H9 (cell line): ENCODE measurements at regions not wholly inside any gene's neighbourhood (a gene's known extent, or its start where the extent isn't known, plus 50 kb on each side); places are given as distances from the start of the nearest gene placed in this dataset.

ENCODE experiments used
- DNase-seq: peaks from one replicate; pipeline ENCODE4 v3.0.0-alpha.2; 2017
- H2AFZ ChIP-seq: one replicate; pipeline ENCODE4 v1.6.1; 2013; ENCODE audit warnings: mild to moderate bottlenecking, low read length, control low read depth, moderate library complexity
- H2AK5ac ChIP-seq: 2 replicates; pipeline ENCODE4 v1.6.1; 2013; ENCODE audit warnings: low read length, control low read depth, mixed read lengths; ENCODE audit not compliant: insufficient read length
- H2BK120ac ChIP-seq: one replicate; pipeline ENCODE4 v1.6.1; 2013; ENCODE audit warnings: low read depth, mild to moderate bottlenecking, low read length, control low read depth, inconsistent platforms; ENCODE audit not compliant: poor library complexity, severe bottlenecking
- H2BK12ac ChIP-seq: 2 replicates; pipeline ENCODE4 v1.6.1; 2013; ENCODE audit warnings: low read length, control low read depth, mixed read lengths, low read depth; ENCODE audit not compliant: insufficient read length
- H2BK15ac ChIP-seq: 2 replicates; pipeline ENCODE4 v1.6.1; 2013; ENCODE audit warnings: low read depth, low read length, control low read depth
- H2BK20ac ChIP-seq: one replicate; pipeline ENCODE4 v1.6.1; 2013; ENCODE audit warnings: low read depth, mild to moderate bottlenecking, low read length, control low read depth, inconsistent platforms; ENCODE audit not compliant: poor library complexity, severe bottlenecking
- H2BK5ac ChIP-seq: 2 replicates; pipeline ENCODE4 v1.6.1; 2013; ENCODE audit warnings: low read length, control low read depth, mixed read lengths; ENCODE audit not compliant: insufficient read length
- H3K14ac ChIP-seq: 2 replicates; pipeline ENCODE4 v1.6.1; 2013; ENCODE audit warnings: low read length, control low read depth; ENCODE audit not compliant: insufficient read depth
- H3K18ac ChIP-seq: 2 replicates; pipeline ENCODE4 v1.6.1; 2013; ENCODE audit warnings: low read depth, mild to moderate bottlenecking, mixed read lengths, low read length, control low read depth; ENCODE audit not compliant: insufficient read length
- H3K23ac ChIP-seq: 2 replicates; pipeline ENCODE4 v1.6.1; 2013; ENCODE audit warnings: low read length, control low read depth, mixed read lengths, low read depth; ENCODE audit not compliant: insufficient read length
- H3K23me2 ChIP-seq: 2 replicates; pipeline ENCODE4 v1.6.1; 2013; ENCODE audit warnings: low read depth, mild to moderate bottlenecking, mixed read lengths, low read length, control low read depth; ENCODE audit not compliant: insufficient read length, poor library complexity, severe bottlenecking
- H3K27ac ChIP-seq: 2 replicates; pipeline ENCODE4 v1.5.1; 2013; ENCODE audit warnings: low read length, control low read depth, mixed read lengths, low read depth; ENCODE audit not compliant: insufficient read length
- H3K27me3 ChIP-seq: 2 replicates; pipeline ENCODE4 v1.6.1; 2013; ENCODE audit warnings: low read length, control low read depth, inconsistent platforms; ENCODE audit not compliant: insufficient read depth
- H3K4ac ChIP-seq: 2 replicates; pipeline ENCODE4 v1.6.1; 2013; ENCODE audit warnings: low read depth, mild to moderate bottlenecking, control low read depth, inconsistent platforms, low read length, moderate library complexity
- H3K4me1 ChIP-seq: 2 replicates; pipeline ENCODE4 v1.6.1; 2013; ENCODE audit warnings: low read length, control low read depth, inconsistent platforms; ENCODE audit not compliant: insufficient read depth
- H3K4me2 ChIP-seq: 2 replicates; pipeline ENCODE4 v1.6.1; 2013; ENCODE audit warnings: low read length, control low read depth, mixed read lengths; ENCODE audit not compliant: insufficient read length, insufficient read depth
- H3K56ac ChIP-seq: 2 replicates; pipeline ENCODE4 v1.6.1; 2013; ENCODE audit warnings: low read depth, mild to moderate bottlenecking, mixed read lengths, low read length, control low read depth; ENCODE audit not compliant: insufficient read length
- H3K79me1 ChIP-seq: 2 replicates; pipeline ENCODE4 v1.6.1; 2013; ENCODE audit warnings: low read depth, mild to moderate bottlenecking, moderate library complexity, low read length, control low read depth, inconsistent platforms; ENCODE audit not compliant: insufficient read depth, poor library complexity, severe bottlenecking
- H3K79me2 ChIP-seq: 2 replicates; pipeline ENCODE4 v1.6.1; 2013; ENCODE audit warnings: low read length, control low read depth, inconsistent platforms; ENCODE audit not compliant: insufficient read depth
- H3K9ac ChIP-seq: 2 replicates; pipeline ENCODE4 v1.6.1; 2013; ENCODE audit warnings: low read length, control low read depth, mixed read lengths; ENCODE audit not compliant: insufficient read length; ENCODE audit errors: extremely low read depth
- H3K9me3 ChIP-seq: one replicate; pipeline ENCODE4 v1.6.1; 2013; ENCODE audit warnings: low read depth, low read length, inconsistent platforms; ENCODE audit not compliant: control insufficient read depth
- H3T11ph ChIP-seq: one replicate; pipeline ENCODE4 v1.6.1; 2013; ENCODE audit warnings: mild to moderate bottlenecking, low read length, control low read depth, inconsistent platforms
- H4K20me1 ChIP-seq: one replicate; pipeline ENCODE4 v1.6.1; 2013; ENCODE audit not compliant: control insufficient read depth, insufficient read length, insufficient read depth
- H4K5ac ChIP-seq: 2 replicates; pipeline ENCODE4 v1.6.1; 2013; ENCODE audit warnings: low read depth, mild to moderate bottlenecking, mixed read lengths, low read length, control low read depth; ENCODE audit not compliant: insufficient read length
- H4K8ac ChIP-seq: replicated peaks from 2 replicates; pipeline ENCODE4 v1.6.1; 2013; ENCODE audit warnings: low read length, control low read depth, mixed read lengths, low read depth; ENCODE audit not compliant: insufficient read length
- H4K91ac ChIP-seq: 2 replicates; pipeline ENCODE4 v1.6.1; 2013; ENCODE audit warnings: low read depth, mild to moderate bottlenecking, moderate library complexity, mixed read lengths, low read length, control low read depth; ENCODE audit not compliant: insufficient read length
- H3K27ac Mint-ChIP-seq, 3 experiments: 2 replicates in 2 of 3; 3 replicates in 1 of 3; pipeline ENCODE4 v1.8.0; 2020 to 2021; ENCODE audit warnings: mixed read lengths in 3 of 3, mild to moderate bottlenecking in 1 of 3, moderate library complexity in 1 of 3
- H3K27me3 Mint-ChIP-seq: 2 replicates; pipeline ENCODE4 v1.8.0; 2021; ENCODE audit warnings: low read depth, mild to moderate bottlenecking, moderate library complexity, mixed read lengths
- H3K36me3 Mint-ChIP-seq, 3 experiments: 2 replicates in 2 of 3; 3 replicates in 1 of 3; pipeline ENCODE4 v1.8.0; 2020 to 2021; ENCODE audit warnings: low read depth in 3 of 3, mixed read lengths in 3 of 3; ENCODE audit not compliant: insufficient read depth in 1 of 3
- H3K4me1 Mint-ChIP-seq, 2 experiments: 2 replicates each; pipeline ENCODE4 v1.8.0; 2020; ENCODE audit warnings: mixed read lengths in 2 of 2
- H3K4me3 Mint-ChIP-seq, 2 experiments: 2 replicates in 1 of 2; 3 replicates in 1 of 2; pipeline ENCODE4 v1.8.0; 2020 to 2021; ENCODE audit warnings: mild to moderate bottlenecking in 2 of 2, mixed read lengths in 2 of 2, moderate library complexity in 1 of 2
- H3K9me3 Mint-ChIP-seq, 2 experiments: 2 replicates in 1 of 2; 3 replicates in 1 of 2; pipeline ENCODE4 v1.8.0; 2020; ENCODE audit warnings: mild to moderate bottlenecking in 2 of 2, mixed read lengths in 2 of 2, moderate library complexity in 1 of 2
- WGBS: extraction: QIAGEN DNeasy Blood & Tissue Kit; methylation state at CpG from one replicate; pipeline ENCODE4 v1.1.7; 2013; ENCODE audit warnings: missing lambda C conversion rate, low lambda C conversion rate, mixed read lengths; ENCODE audit not compliant: insufficient read length; ENCODE audit errors: extremely low coverage; 5-methylcytosine and 5-hydroxymethylcytosine counted together
- TF ChIP-seq, protein P1 (sequence below): fragments of 200-600 bp; sonication (generic); conservative IDR thresholded peaks from 3 replicates; pipeline ENCODE4 v1.8.0; 2021; ENCODE audit warnings: antibody characterized with exemption, mild to moderate bottlenecking

DNA sequence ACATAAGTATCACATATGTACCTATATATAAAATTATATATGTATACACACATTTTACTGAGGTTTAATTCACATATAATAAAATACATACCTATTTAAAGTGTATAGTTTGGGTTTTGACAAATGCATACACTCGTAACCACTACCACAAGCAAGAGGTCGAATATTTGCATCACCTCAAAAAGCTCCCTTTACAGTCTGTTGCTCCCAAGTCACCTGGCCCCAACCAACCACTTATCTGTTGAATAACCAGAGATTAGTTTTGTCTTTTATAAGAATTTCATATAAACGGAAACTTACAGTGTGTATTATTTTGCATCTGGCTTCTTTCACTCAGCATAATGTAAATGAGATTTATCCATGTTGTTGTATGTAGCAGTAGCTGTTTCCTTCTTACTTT is 218.9 kb downstream of the MAT2B start:
- Histone ChIP-seq H3K4me2 (no peak overlapping the region), H3K27ac (no peak overlapping the region), H4K20me1 (no peaks in the 10 kb centered on the region), H3K4me1 (no peaks in the 10 kb centered on the region), H3T11ph (no peak overlapping the region), H3K79me1 (no peaks in the 10 kb centered on the region), H3K18ac (no peak overlapping the region), H3K27me3 (no peaks in the 10 kb centered on the region), H2AFZ (no peak overlapping the region), H2BK15ac (no peak overlapping the region), H3K4ac (no peak overlapping the region), H3K23me2 (no peaks in the 10 kb centered on the region), H3K14ac (no peak overlapping the region), H4K5ac (no peak overlapping the region), H4K91ac (no peak overlapping the region), H2BK12ac (no peak overlapping the region), H2BK20ac (no peak overlapping the region), H3K9ac (no peak overlapping the region), H3K56ac (no peak overlapping the region), H3K79me2 (no peaks in the 10 kb centered on the region), H3K9me3 (no peaks in the 10 kb centered on the region), H2BK5ac (no peak overlapping the region), H2BK120ac (no peak overlapping the region), H4K8ac (no peak overlapping the region), H3K23ac (no peak overlapping the region), H2AK5ac (no peak overlapping the region)
- Mint-ChIP-seq H3K27me3 (no peaks in the 10 kb centered on the region), H3K4me1 (no peaks in the 10 kb centered on the region), H3K4me3 (no peak overlapping the region), H3K9me3 (no peaks in the 10 kb centered on the region), H3K27ac (no peak overlapping the region), H3K36me3 (no peaks in the 10 kb centered on the region)
- TF ChIP-seq, protein P1, sequence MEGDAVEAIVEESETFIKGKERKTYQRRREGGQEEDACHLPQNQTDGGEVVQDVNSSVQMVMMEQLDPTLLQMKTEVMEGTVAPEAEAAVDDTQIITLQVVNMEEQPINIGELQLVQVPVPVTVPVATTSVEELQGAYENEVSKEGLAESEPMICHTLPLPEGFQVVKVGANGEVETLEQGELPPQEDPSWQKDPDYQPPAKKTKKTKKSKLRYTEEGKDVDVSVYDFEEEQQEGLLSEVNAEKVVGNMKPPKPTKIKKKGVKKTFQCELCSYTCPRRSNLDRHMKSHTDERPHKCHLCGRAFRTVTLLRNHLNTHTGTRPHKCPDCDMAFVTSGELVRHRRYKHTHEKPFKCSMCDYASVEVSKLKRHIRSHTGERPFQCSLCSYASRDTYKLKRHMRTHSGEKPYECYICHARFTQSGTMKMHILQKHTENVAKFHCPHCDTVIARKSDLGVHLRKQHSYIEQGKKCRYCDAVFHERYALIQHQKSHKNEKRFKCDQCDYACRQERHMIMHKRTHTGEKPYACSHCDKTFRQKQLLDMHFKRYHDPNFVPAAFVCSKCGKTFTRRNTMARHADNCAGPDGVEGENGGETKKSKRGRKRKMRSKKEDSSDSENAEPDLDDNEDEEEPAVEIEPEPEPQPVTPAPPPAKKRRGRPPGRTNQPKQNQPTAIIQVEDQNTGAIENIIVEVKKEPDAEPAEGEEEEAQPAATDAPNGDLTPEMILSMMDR: no peak
- no peak for DNase-seq
- WGBS: no CpG with 5 or more reads among the region's 3 CpGs
